Right ventricle myocardium superior (tissue), 1 donor: ENCODE measurements at regions not wholly inside any gene's neighbourhood (a gene's known extent, or its start where the extent isn't known, plus 50 kb on each side); places are given as distances from the start of the nearest gene placed in this dataset.
A peak's percentile ranks its signal among the peaks of the same experiment; 100 is the strongest.
"Not testable (repeated sequence)": the region's sequence is repeated elsewhere in the genome, so short reads cannot be mapped to it uniquely, and the experiment has no call there.

Experiments used
- ATAC-seq: fragments of 200-7000 bp; cut with Tn5 transposase; one replicate; pipeline ENCODE4 v1.9.1; 2020; ENCODE audit warnings: mild to moderate bottlenecking; ENCODE audit not compliant: poor library complexity
- DNase-seq: peaks from one replicate; pipeline ENCODE4 v3.0.0-alpha.2; 2020
- intact Hi-C: fragments of 100-400 bp; cut with DNase I; formaldehyde crosslinking; loops from one replicate; pipeline ENCODE4 v1.11.2; 2022
- donor health status: DM: no; HTN: yes; CAD: no; lungs with severe emphysema.

GRCh38 chr4:58871509-58871908, 1761.3 kb upstream of the IGFBP7 start:
- intact Hi-C loops, result no loop called here
- no peak for ATAC-seq
- DNase-seq, result no peak

GRCh38 chr4:58849026-58849425, 1738.8 kb upstream of the IGFBP7 start:
- ATAC-seq (no peak), DNase-seq (no peak)
- intact Hi-C loops, result no loop called here

- ATAC-seq (no peak), DNase-seq (no peak)
- intact Hi-C loops, result no loop called here
Observed at GRCh38 chr4:58843455-58843854, 1733.3 kb upstream of the IGFBP7 start.

GRCh38 chr4:58833126-58833525, 1722.9 kb upstream of the IGFBP7 start:
- ATAC-seq (no peak), DNase-seq (no peak)
- intact Hi-C loops, result no loop called here

GRCh38 chr4:58825278-58825677, 1715.1 kb upstream of the IGFBP7 start:
- intact Hi-C loops, result no loop called here
- no peak for DNase-seq
- ATAC-seq, result no peak

GRCh38 chr4:58818560-58818959, 1708.4 kb upstream of the IGFBP7 start:
- DNase-seq, result peak; percentile 28
- ATAC-seq, intact Hi-C loops: not testable (repeated sequence)

- ATAC-seq, result no peak
- intact Hi-C loops, result no loop called here
- no peak for DNase-seq
Observed at GRCh38 chr4:58809948-58810347, 1699.8 kb upstream of the IGFBP7 start.

GRCh38 chr4:58809366-58809765, 1699.2 kb upstream of the IGFBP7 start:
- ATAC-seq (no peak), DNase-seq (no peak)
- intact Hi-C loops, result no loop called here

- intact Hi-C loops, result no loop called here
- ATAC-seq (no peak), DNase-seq (no peak)
Observed at GRCh38 chr4:58808817-58809216, 1698.6 kb upstream of the IGFBP7 start.

GRCh38 chr4:58807843-58808615, 1697.8 kb upstream of the IGFBP7 start:
- DNase-seq, result no peak
- intact Hi-C loops, result no loop called here

GRCh38 chr4:58776627-58777026, 1666.4 kb upstream of the IGFBP7 start:
- no peak for DNase-seq
- no peak for ATAC-seq
- intact Hi-C loops, result no loop called here

More at GRCh38 chr4:58807843-58808615, 1697.8 kb upstream of the IGFBP7 start:
- ATAC-seq, result no peak

- no peak for DNase-seq
- intact Hi-C loops, result no loop called here
- ATAC-seq, result no peak
Observed at GRCh38 chr4:58767598-58767997, 1657.4 kb upstream of the IGFBP7 start.

GRCh38 chr4:58766763-58767162, 1656.6 kb upstream of the IGFBP7 start:
- no peak for DNase-seq
- ATAC-seq, result no peak
- intact Hi-C loops, result no loop called here

- DNase-seq (no peak), ATAC-seq (no peak)
- intact Hi-C loops, result no loop called here
Observed at GRCh38 chr4:58761563-58761962, 1651.4 kb upstream of the IGFBP7 start.

- ATAC-seq (no peak), DNase-seq (no peak)
- intact Hi-C loops, result no loop called here
Observed at GRCh38 chr4:58760737-58761136, 1650.6 kb upstream of the IGFBP7 start.

- ATAC-seq (no peak), DNase-seq (no peak)
- intact Hi-C loops, result no loop called here
Observed at GRCh38 chr4:58760100-58760499, 1649.9 kb upstream of the IGFBP7 start.

- DNase-seq (no peak), ATAC-seq (no peak)
- intact Hi-C loops, result no loop called here
Observed at GRCh38 chr4:58749206-58749605, 1639.0 kb upstream of the IGFBP7 start.

GRCh38 chr4:58740897-58741296, 1630.7 kb upstream of the IGFBP7 start:
- DNase-seq, result no peak
- intact Hi-C loops, result no loop called here
- no peak for ATAC-seq

- no peak for DNase-seq
- intact Hi-C loops, result no loop called here
- ATAC-seq, result no peak
Observed at GRCh38 chr4:58739275-58739674, 1629.1 kb upstream of the IGFBP7 start.

GRCh38 chr4:58738375-58738774, 1628.2 kb upstream of the IGFBP7 start:
- no peak for DNase-seq
- intact Hi-C loops, result no loop called here
- ATAC-seq, result no peak
